H1 (cell line): ENCODE measurements at regions not wholly inside any gene's neighbourhood (a gene's known extent, or its start where the extent isn't known, plus 50 kb on each side); places are given as distances from the start of the nearest gene placed in this dataset.
"Not testable (repeated sequence)": the region's sequence is repeated elsewhere in the genome, so short reads cannot be mapped to it uniquely, and the experiment has no call there.

Experiments
- CTCF ChIA-PET: fragments of 300-600 bp; sonication (Branson Sonifier 250); formaldehyde crosslinking; loops from one replicate; lab custom pipeline; 2021; ENCODE audit not compliant: partially characterized antibody; lab: Charles Lee
- POLR2A ChIA-PET: fragments of 300-600 bp; sonication (Branson Sonifier 250); formaldehyde crosslinking; loops from one replicate; lab custom pipeline; 2021; ENCODE audit warnings: inconsistent platforms; ENCODE audit not compliant: partially characterized antibody; lab: Charles Lee
- DNase-seq, 2 experiments: peaks; one replicate each; pipeline versions ENCODE4 v3.0.0 to v3.0.0-alpha.2; 2010 to 2022; ENCODE audit warnings: low spot score in 2 of 2, low read depth in 1 of 2, mixed read lengths in 1 of 2
- FAIRE-seq: peaks from 2 replicates; lab custom pipeline; 2011; peaks lifted over from hg19 to GRCh38; lab: Jason Lieb, UNC
- H2AFZ ChIP-seq: 2 replicates; pipeline ENCODE4 v1.8.1; 2012; ENCODE audit warnings: low read length, inconsistent platforms
- H2AK5ac ChIP-seq: 2 replicates; pipeline ENCODE4 v1.6.1; 2013; ENCODE audit warnings: low read depth, low read length
- H2BK120ac ChIP-seq: replicated peaks from 2 replicates; pipeline ENCODE3; 2013; ENCODE audit warnings: low read depth, low read length, inconsistent platforms
- H2BK12ac ChIP-seq: 2 replicates; pipeline ENCODE4 v1.6.1; 2013; ENCODE audit warnings: low read depth, low read length
- H2BK15ac ChIP-seq: 2 replicates; pipeline ENCODE4 v1.6.1; 2013; ENCODE audit warnings: low read length
- H2BK20ac ChIP-seq: 2 replicates; pipeline ENCODE4 v1.6.1; 2013; ENCODE audit warnings: low read length
- H2BK5ac ChIP-seq: 2 replicates; pipeline ENCODE4 v1.6.1; 2013; ENCODE audit warnings: low read depth, low read length
- H3K14ac ChIP-seq: 2 replicates; pipeline ENCODE4 v1.6.1; 2013; ENCODE audit warnings: inconsistent platforms; ENCODE audit not compliant: insufficient read length
- H3K18ac ChIP-seq: 2 replicates; pipeline ENCODE4 v1.6.1; 2013; ENCODE audit warnings: low read length; ENCODE audit errors: extremely low read depth
- H3K23ac ChIP-seq: 2 replicates; pipeline ENCODE4 v1.6.1; 2013; ENCODE audit warnings: inconsistent platforms; ENCODE audit not compliant: insufficient read length
- H3K23me2 ChIP-seq: 2 replicates; pipeline ENCODE4 v1.6.1; 2013; ENCODE audit warnings: low read depth, low read length
- H3K27ac ChIP-seq: 2 replicates; pipeline ENCODE4 v1.6.1; 2011; ENCODE audit warnings: low read depth, low read length, inconsistent platforms
- H3K27me3 ChIP-seq, 4 experiments: replicated peaks in 1 of 4; 1 replicate in 1 of 4; 2 replicates in 3 of 4; pipeline versions ENCODE4 v1.6.1 to v1.8.1; 2011 to 2013; ENCODE audit warnings: low read length in 3 of 4, mild to moderate bottlenecking in 3 of 4, inconsistent platforms in 2 of 4, mixed read lengths in 2 of 4, moderate library complexity in 1 of 4; ENCODE audit not compliant: control insufficient read depth in 3 of 4, insufficient read depth in 3 of 4; ENCODE audit errors: extremely low read depth in 1 of 4
- H3K36me3 ChIP-seq, 4 experiments: 2 replicates each; pipeline versions ENCODE4 v1.6.1 to v1.8.1; 2011 to 2013; ENCODE audit warnings: mild to moderate bottlenecking in 4 of 4, low read length in 3 of 4, moderate library complexity in 2 of 4, control low read depth in 1 of 4, inconsistent platforms in 1 of 4; ENCODE audit not compliant: insufficient read depth in 4 of 4, control insufficient read depth in 2 of 4
- H3K4ac ChIP-seq: replicated peaks from 2 replicates; pipeline ENCODE3; 2013; ENCODE audit warnings: low read length, low read depth, mixed read lengths, inconsistent platforms; ENCODE audit not compliant: insufficient read length
- H3K4me1 ChIP-seq, 4 experiments: replicated peaks in 1 of 4; 1 replicate in 1 of 4; 2 replicates in 3 of 4; pipeline versions ENCODE4 v1.6.1 to v1.8.1; 2011 to 2013; ENCODE audit warnings: low read length in 3 of 4, inconsistent platforms in 2 of 4, mixed read lengths in 1 of 4; ENCODE audit not compliant: insufficient read depth in 4 of 4, control insufficient read depth in 3 of 4
- H3K4me2 ChIP-seq, 2 experiments: 2 replicates each; pipeline versions ENCODE4 v1.6.1 to v1.8.1; 2011 to 2013; ENCODE audit warnings: low read depth in 2 of 2, low read length in 2 of 2, control low read depth in 1 of 2, inconsistent platforms in 1 of 2, mild to moderate bottlenecking in 1 of 2; ENCODE audit not compliant: insufficient read depth in 1 of 2
- H3K4me3 ChIP-seq, 4 experiments: fragments of 200-600, 300-600 bp in 1 of 4; sonication (generic), shearing (Covaris generic), sonication (Bioruptor Twin) in 1 of 4; 2 replicates each; pipeline versions ENCODE4 v1.5.1 to v1.8.1; 2011 to 2016; ENCODE audit warnings: low read length in 4 of 4, low read depth in 3 of 4, control low read depth in 2 of 4, inconsistent platforms in 2 of 4, mild to moderate bottlenecking in 2 of 4, mixed read lengths in 1 of 4, moderate library complexity in 1 of 4; ENCODE audit not compliant: insufficient read depth in 2 of 4; ENCODE audit errors: extremely low read depth in 1 of 4
- H3K56ac ChIP-seq: replicated peaks from 2 replicates; pipeline ENCODE3; 2013; ENCODE audit warnings: low read depth, mild to moderate bottlenecking, mixed read lengths, low read length, inconsistent platforms; ENCODE audit not compliant: insufficient read length
- H3K79me1 ChIP-seq: 2 replicates; pipeline ENCODE4 v1.6.1; 2013; ENCODE audit warnings: low read depth, low read length, control low read depth
- H3K79me2 ChIP-seq, 2 experiments: 2 replicates each; pipeline versions ENCODE4 v1.6.1 to v1.8.1; 2012 to 2013; ENCODE audit warnings: low read length in 2 of 2, mild to moderate bottlenecking in 2 of 2, inconsistent platforms in 1 of 2; ENCODE audit not compliant: insufficient read depth in 2 of 2, control insufficient read depth in 1 of 2
- H3K9ac ChIP-seq, 4 experiments: replicated peaks in 1 of 4; 1 replicate in 1 of 4; 2 replicates in 3 of 4; pipeline versions ENCODE4 v1.6.1 to v1.8.1; 2011 to 2013; ENCODE audit warnings: low read depth in 3 of 4, low read length in 3 of 4, control low read depth in 2 of 4, mild to moderate bottlenecking in 2 of 4, moderate library complexity in 2 of 4, inconsistent platforms in 1 of 4; ENCODE audit errors: extremely low read depth in 1 of 4
- H3K9me3 ChIP-seq, 2 experiments: 2 replicates each; pipeline versions ENCODE4 v1.6.1 to v1.8.1; 2012 to 2013; ENCODE audit warnings: mild to moderate bottlenecking in 2 of 2, moderate library complexity in 2 of 2, control low read depth in 1 of 2, inconsistent platforms in 1 of 2, low read depth in 1 of 2, low read length in 1 of 2, mixed read lengths in 1 of 2; ENCODE audit not compliant: insufficient read depth in 2 of 2
- H4K20me1 ChIP-seq, 2 experiments: replicated peaks in 1 of 2; 2 replicates each; pipeline versions ENCODE3 to v1.8.1; 2011 to 2013; ENCODE audit warnings: inconsistent platforms in 2 of 2, low read length in 2 of 2, mild to moderate bottlenecking in 1 of 2; ENCODE audit not compliant: insufficient read depth in 2 of 2, control insufficient read depth in 1 of 2
- H4K5ac ChIP-seq: 2 replicates; pipeline ENCODE4 v1.6.1; 2013; ENCODE audit warnings: low read length, low read depth, mixed read lengths, inconsistent platforms; ENCODE audit not compliant: insufficient read length
- H4K8ac ChIP-seq: 2 replicates; pipeline ENCODE4 v1.8.0; 2013; ENCODE audit warnings: mild to moderate bottlenecking, moderate library complexity, low read length, inconsistent platforms; ENCODE audit not compliant: insufficient read depth; ENCODE audit errors: extremely low read depth
- H4K91ac ChIP-seq: replicated peaks from 2 replicates; pipeline ENCODE3; 2013; ENCODE audit warnings: low read length, mixed read lengths, inconsistent platforms; ENCODE audit not compliant: insufficient read length
- ASH2L ChIP-seq: fragments of 200-600, 300-600 bp; sonication (generic); IDR thresholded peaks from one replicate; pipeline ENCODE4 v1.7.1; 2017; ENCODE audit warnings: low read length
- CTBP2 ChIP-seq: IDR thresholded peaks from 2 replicates; pipeline ENCODE4 v1.7.0; 2011; ENCODE audit warnings: borderline replicate concordance, mild to moderate bottlenecking, moderate library complexity, mixed read lengths, low read length; ENCODE audit not compliant: insufficient read depth, insufficient read length
- EZH2 ChIP-seq: fragments of 200-600 bp; sonication (generic); IDR thresholded peaks from 2 replicates; pipeline ENCODE4 v1.7.1; 2012; ENCODE audit warnings: low read depth, mild to moderate bottlenecking, moderate library complexity, low read length, inconsistent platforms; ENCODE audit not compliant: severe bottlenecking
- KDM1A ChIP-seq: fragments of 200-600, 300-600 bp; sonication (generic); IDR thresholded peaks from 2 replicates; pipeline ENCODE4 v1.7.1; 2016; ENCODE audit warnings: mild to moderate bottlenecking, low read length, borderline replicate concordance
- KDM4A ChIP-seq: IDR thresholded peaks from one replicate; pipeline ENCODE4 v1.7.1; 2012; ENCODE audit warnings: low read depth, mild to moderate bottlenecking, moderate library complexity, low read length, inconsistent platforms; ENCODE audit not compliant: severe bottlenecking
- PHF8 ChIP-seq: fragments of 200-600 bp; sonication (generic); conservative IDR thresholded peaks from 2 replicates; pipeline ENCODE4 v1.7.1; 2012; ENCODE audit warnings: low read depth, mild to moderate bottlenecking, inconsistent platforms, low read length, moderate library complexity
- POLR2AphosphoS5 ChIP-seq: IDR thresholded peaks from 2 replicates; pipeline ENCODE4 v1.6.1; 2011; ENCODE audit warnings: low read depth, low read length
- RBBP5 ChIP-seq: IDR thresholded peaks from 2 replicates; pipeline ENCODE4 v1.7.1; 2012; ENCODE audit warnings: low read depth, mild to moderate bottlenecking, inconsistent platforms, low read length, moderate library complexity, borderline replicate concordance
- RFX5 ChIP-seq: IDR thresholded peaks from 2 replicates; pipeline ENCODE4 v1.6.1; 2011; ENCODE audit warnings: low read depth, low read length, improper control_type of control experiment, borderline replicate concordance
- SRF ChIP-seq: IDR thresholded peaks from 2 replicates; pipeline ENCODE4 v1.6.1; 2011; ENCODE audit warnings: mild to moderate bottlenecking, low read depth, low read length, moderate library complexity
- WGBS, 2 experiments: shearing (Covaris generic) in 1 of 2; methylation state at CpG; one replicate each; pipeline versions ENCODE4 v1.1.6 to v1.1.7; 2013 to 2015; ENCODE audit warnings: low lambda C conversion rate in 2 of 2, mixed read lengths in 2 of 2, inconsistent platforms in 1 of 2, low coverage in 1 of 2, missing lambda C conversion rate in 1 of 2; ENCODE audit not compliant: insufficient replicate concordance in 2 of 2, insufficient coverage in 1 of 2, insufficient read length in 1 of 2; ENCODE audit errors: extremely low coverage in 1 of 2, missing lambda C conversion rate in 1 of 2; 5-methylcytosine and 5-hydroxymethylcytosine counted together

GRCh38 chr6:43926634-43927531 is 156.9 kb downstream of the VEGFA start (continued):
- TF ChIP-seq CTBP2 = no peak
- TF ChIP-seq KDM4A = no peak
- no peak for TF ChIP-seq PHF8
- TF ChIP-seq KDM1A = no peak
- TF ChIP-seq ASH2L = peak; percentile 43
- no peak for TF ChIP-seq RFX5
- no peak for TF ChIP-seq EZH2
- TF ChIP-seq SRF = no peak
- TF ChIP-seq RBBP5 = no peak
- no peak for TF ChIP-seq POLR2AphosphoS5
- TF ChIP-seq, all 59 proteins: peak for 12

GRCh38 chr6:43925636-43926139 is 155.7 kb downstream of the VEGFA start:
- 93% methylated on average over 7 of the region's 7 CpGs; no CpG with 5 or more reads in 1 of the 2 experiments for WGBS, 2 experiments
- CTCF ChIA-PET = interaction anchor here (0.9 to 2.5 kb wide), 16 partner anchors 8 to 157 kb away, joined by 3 to 17 read pairs (median 4); no protein-coding TSS in a partner anchor
- peak overlapping the region; percentile 20; the same call in 1 of the 2 replicates for H2BK5ac ChIP-seq

More at GRCh38 chr6:43925636-43926139, 155.7 kb downstream of the VEGFA start:
- POLR2A ChIA-PET = interaction anchor here (1.0 to 4.0 kb wide), 13 partner anchors 10 to 297 kb away, joined by 3 to 32 read pairs (median 6); partner anchors contain the start of genes GTPBP2 and VEGFA
- peak overlapping the region; percentile 89; the same call in 1 of the 2 replicates for H4K8ac ChIP-seq
- not testable (repeated sequence) for H3K4me3 ChIP-seq, H4K5ac ChIP-seq, H2AFZ ChIP-seq, DNase-seq, H3K79me1 ChIP-seq, H3K36me3 ChIP-seq, H3K27ac ChIP-seq, H3K23ac ChIP-seq, H2BK120ac ChIP-seq, H3K23me2 ChIP-seq, H3K9ac ChIP-seq, H3K27me3 ChIP-seq, H4K20me1 ChIP-seq, H3K9me3 ChIP-seq, H3K4me2 ChIP-seq, H3K79me2 ChIP-seq, H3K4ac ChIP-seq, H3K14ac ChIP-seq, H3K4me1 ChIP-seq, H2BK15ac ChIP-seq, FAIRE-seq, H3K56ac ChIP-seq, H3K18ac ChIP-seq
- peak overlapping the region; percentile 76 for H4K91ac ChIP-seq
- 0 out of 2 replicates have a peak overlapping the region, but pooled peaks have one; percentile 2 for H2BK20ac ChIP-seq
- peak overlapping the region; percentile 49; the same call in 1 of the 2 replicates for H2AK5ac ChIP-seq
- peak overlapping the region; percentile 97; the same call in 1 of the 2 replicates for H2BK12ac ChIP-seq
